GM12878 (cell line): ENCODE measurements at regions not wholly inside any gene's neighbourhood (a gene's known extent, or its start where the extent isn't known, plus 50 kb on each side); places are given as distances from the start of the nearest gene placed in this dataset.

Source experiments
- ATAC-seq: fragments of 200-7000 bp; cut with Tn5 transposase; 3 replicates; pipeline ENCODE4 v1.9.1; 2020; ENCODE audit warnings: mild to moderate bottlenecking, moderate library complexity
- BruUV-seq: library from RNA; stranded (reverse); fragments of 400-500 nt; replicated peaks from 2 replicates; lab custom pipeline; 2021; lab: Mats Ljungman, UMichigan
- CTCF ChIA-PET: fragments of 300-600 bp; sonication (Branson Sonifier 250); formaldehyde crosslinking; extraction: SDS; loops from one replicate; lab custom pipeline; 2021; ENCODE audit warnings: inconsistent platforms; lab: Yijun Ruan, JAX
- POLR2A ChIA-PET: fragments of 350-600 bp; formaldehyde crosslinking; extraction: SDS; loops from one replicate; lab custom pipeline; 2021; ENCODE audit warnings: inconsistent platforms; lab: Charles Lee
- RAD21 ChIA-PET: fragments of 300-600 bp; sonication (Branson Sonifier 250); formaldehyde crosslinking; loops from one replicate; lab custom pipeline; 2023; ENCODE audit warnings: antibody characterized with exemption; ENCODE audit not compliant: unreplicated experiment; lab: Charles Lee
- SMC1A ChIA-PET: fragments of 300-600 bp; sonication (Branson Sonifier 250); formaldehyde crosslinking; loops from one replicate; lab custom pipeline; 2023; ENCODE audit not compliant: unreplicated experiment, uncharacterized antibody; lab: Charles Lee
- DNase-seq: peaks from one replicate; pipeline ENCODE4 v3.0.0-alpha.2; 2011; ENCODE audit warnings: low read depth, low spot score
- FAIRE-seq: peaks from 3 replicates; lab custom pipeline; 2011; peaks lifted over from hg19 to GRCh38; lab: Jason Lieb, UNC
- H2AFZ ChIP-seq: 2 replicates; pipeline ENCODE4 v1.6.0; 2011; ENCODE audit warnings: low read depth, low read length, control low read depth; ENCODE audit not compliant: control insufficient read depth
- H3K27ac ChIP-seq: 2 replicates; pipeline ENCODE4 v1.5.1; 2011; ENCODE audit warnings: control low read depth; ENCODE audit not compliant: control insufficient read depth, insufficient read depth
- H3K27me3 ChIP-seq, 2 experiments: replicated peaks in 1 of 2; 2 replicates each; pipeline versions ENCODE4 v1.6.0 to v1.6.1; 2011; ENCODE audit warnings: low read length in 1 of 2; ENCODE audit not compliant: control insufficient read depth in 2 of 2, insufficient read depth in 2 of 2
- H3K36me3 ChIP-seq, 2 experiments: 2 replicates each; pipeline ENCODE4 v1.5.1; 2011; ENCODE audit warnings: low read length in 1 of 2; ENCODE audit not compliant: control insufficient read depth in 2 of 2, insufficient read depth in 2 of 2
- H3K4me1 ChIP-seq: 2 replicates; pipeline ENCODE4 v1.6.1; 2011; ENCODE audit warnings: mild to moderate bottlenecking, low read length, moderate library complexity, mixed read lengths; ENCODE audit not compliant: control insufficient read depth, insufficient read depth
- H3K4me2 ChIP-seq: 2 replicates; pipeline ENCODE4 v1.6.0; 2011; ENCODE audit warnings: control low read depth; ENCODE audit not compliant: control insufficient read depth, insufficient read depth
- H3K4me3 ChIP-seq: fragments of 200-600 bp; sonication (generic); 2 replicates; pipeline ENCODE4 v1.5.1; 2016
- H3K79me2 ChIP-seq: 2 replicates; pipeline ENCODE4 v1.6.0; 2011; ENCODE audit warnings: low read length; ENCODE audit not compliant: control insufficient read depth, insufficient read depth
- H3K9ac ChIP-seq: 2 replicates; pipeline ENCODE4 v1.8.0; 2011; ENCODE audit warnings: low read length, control low read depth, mixed read lengths; ENCODE audit not compliant: control insufficient read depth, insufficient read depth
- H3K9me3 ChIP-seq: replicated peaks from 3 replicates; pipeline ENCODE4 v1.5.1; 2011; ENCODE audit warnings: mild to moderate bottlenecking, low read length; ENCODE audit not compliant: control insufficient read depth, insufficient read depth
- H4K20me1 ChIP-seq: 2 replicates; pipeline ENCODE4 v1.6.0; 2011; ENCODE audit not compliant: control insufficient read depth, insufficient read depth
- LARP7 ChIP-seq: fragments of 450-650 bp; IDR thresholded peaks from 2 replicates; pipeline ENCODE4 v1.6.1; 2017; ENCODE audit warnings: mild to moderate bottlenecking
- MTA3 ChIP-seq: IDR thresholded peaks from 2 replicates; pipeline ENCODE4 v1.6.1; 2012; ENCODE audit warnings: low read length, inconsistent platforms, borderline replicate concordance
- NFIC ChIP-seq: IDR thresholded peaks from 2 replicates; pipeline ENCODE4 v1.6.1; 2012; ENCODE audit warnings: low read depth, mild to moderate bottlenecking, inconsistent platforms, low read length, moderate library complexity
- NFXL1 ChIP-seq: fragments of 450-650 bp; IDR thresholded peaks from 2 replicates; pipeline ENCODE4 v1.6.1; 2017; ENCODE audit warnings: antibody characterized with exemption, mild to moderate bottlenecking, borderline replicate concordance
- NR2C1 ChIP-seq: fragments of 450-650 bp; IDR thresholded peaks from 2 replicates; pipeline ENCODE4 v1.6.1; 2017; ENCODE audit warnings: antibody characterized with exemption, mild to moderate bottlenecking, moderate library complexity
- NR2F1 ChIP-seq: fragments of 450-650 bp; conservative IDR thresholded peaks from 2 replicates; pipeline ENCODE4 v1.6.1; 2017; ENCODE audit warnings: mild to moderate bottlenecking
- TARDBP ChIP-seq: IDR thresholded peaks from 2 replicates; pipeline ENCODE4 v1.6.1; 2016; ENCODE audit warnings: borderline replicate concordance
- WGBS: methylation state at CpG from one replicate; pipeline ENCODE4 v1.1.6; 2016; ENCODE audit warnings: low lambda C conversion rate; ENCODE audit not compliant: insufficient replicate concordance, insufficient coverage; ENCODE audit errors: missing lambda C conversion rate; 5-methylcytosine and 5-hydroxymethylcytosine counted together
- in situ Hi-C: fragments of 300-500 bp; cut with MboI; formaldehyde crosslinking; loops from 9 replicates; pipeline ENCODE4 v1.14.3; 2018; ENCODE audit warnings: mixed read lengths
- intact Hi-C: fragments of 100-400 bp; cut with micrococcal nuclease; formaldehyde crosslinking; loops from one replicate; pipeline ENCODE4 v1.14.2; 2022; ENCODE audit not compliant: unreplicated experiment
- TF ChIP-seq, protein P1 (sequence below): fragments of 150-350 bp; IDR thresholded peaks from 2 replicates; pipeline ENCODE4 v1.6.1; 2016; ENCODE audit warnings: low read depth, low read length
- TF ChIP-seq, protein P2 (sequence below), 3 experiments: IDR thresholded peaks in 2 of 3; conservative IDR thresholded peaks in 1 of 3; 2 replicates each; pipeline ENCODE4 v1.5.1; 2011; ENCODE audit warnings: low read depth in 3 of 3, low read length in 3 of 3, mild to moderate bottlenecking in 3 of 3, control low read depth in 2 of 3, moderate library complexity in 2 of 3, inconsistent platforms in 1 of 3, mixed read lengths in 1 of 3; ENCODE audit not compliant: control insufficient read depth in 2 of 3, insufficient read depth in 1 of 3; ENCODE audit errors: extremely low read depth in 1 of 3
- TF ChIP-seq, protein P3 (sequence below): fragments of 450-650 bp; IDR thresholded peaks from 2 replicates; pipeline ENCODE4 v1.6.1; 2018; ENCODE audit warnings: mild to moderate bottlenecking, low read depth, moderate library complexity; ENCODE audit not compliant: partially characterized antibody

DNA sequence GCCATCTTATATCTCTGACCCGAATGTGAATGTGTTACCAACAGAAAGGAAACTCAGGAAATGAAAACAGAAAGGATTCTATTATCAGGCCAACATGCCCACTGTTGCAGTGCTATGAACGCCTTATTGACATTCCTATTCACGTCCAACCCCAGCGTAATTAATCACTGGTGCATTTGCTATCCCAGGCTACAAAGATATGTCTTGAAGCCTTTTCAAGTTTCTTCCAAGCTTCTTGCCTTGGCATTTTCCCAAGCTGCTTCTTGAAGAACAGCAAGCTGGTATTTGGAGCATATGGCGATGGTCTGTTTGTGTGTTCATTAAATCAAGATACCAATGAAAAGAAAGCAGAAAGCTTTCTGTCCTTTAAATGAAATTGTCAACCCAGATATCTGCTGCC, 579.2 kb upstream of the ZNF462 start (continued):
- TF ChIP-seq, protein P1, sequence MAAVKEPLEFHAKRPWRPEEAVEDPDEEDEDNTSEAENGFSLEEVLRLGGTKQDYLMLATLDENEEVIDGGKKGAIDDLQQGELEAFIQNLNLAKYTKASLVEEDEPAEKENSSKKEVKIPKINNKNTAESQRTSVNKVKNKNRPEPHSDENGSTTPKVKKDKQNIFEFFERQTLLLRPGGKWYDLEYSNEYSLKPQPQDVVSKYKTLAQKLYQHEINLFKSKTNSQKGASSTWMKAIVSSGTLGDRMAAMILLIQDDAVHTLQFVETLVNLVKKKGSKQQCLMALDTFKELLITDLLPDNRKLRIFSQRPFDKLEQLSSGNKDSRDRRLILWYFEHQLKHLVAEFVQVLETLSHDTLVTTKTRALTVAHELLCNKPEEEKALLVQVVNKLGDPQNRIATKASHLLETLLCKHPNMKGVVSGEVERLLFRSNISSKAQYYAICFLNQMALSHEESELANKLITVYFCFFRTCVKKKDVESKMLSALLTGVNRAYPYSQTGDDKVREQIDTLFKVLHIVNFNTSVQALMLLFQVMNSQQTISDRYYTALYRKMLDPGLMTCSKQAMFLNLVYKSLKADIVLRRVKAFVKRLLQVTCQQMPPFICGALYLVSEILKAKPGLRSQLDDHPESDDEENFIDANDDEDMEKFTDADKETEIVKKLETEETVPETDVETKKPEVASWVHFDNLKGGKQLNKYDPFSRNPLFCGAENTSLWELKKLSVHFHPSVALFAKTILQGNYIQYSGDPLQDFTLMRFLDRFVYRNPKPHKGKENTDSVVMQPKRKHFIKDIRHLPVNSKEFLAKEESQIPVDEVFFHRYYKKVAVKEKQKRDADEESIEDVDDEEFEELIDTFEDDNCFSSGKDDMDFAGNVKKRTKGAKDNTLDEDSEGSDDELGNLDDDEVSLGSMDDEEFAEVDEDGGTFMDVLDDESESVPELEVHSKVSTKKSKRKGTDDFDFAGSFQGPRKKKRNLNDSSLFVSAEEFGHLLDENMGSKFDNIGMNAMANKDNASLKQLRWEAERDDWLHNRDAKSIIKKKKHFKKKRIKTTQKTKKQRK = no peak
- TF ChIP-seq NFIC (no peak), NFXL1 (no peak)

DNA sequence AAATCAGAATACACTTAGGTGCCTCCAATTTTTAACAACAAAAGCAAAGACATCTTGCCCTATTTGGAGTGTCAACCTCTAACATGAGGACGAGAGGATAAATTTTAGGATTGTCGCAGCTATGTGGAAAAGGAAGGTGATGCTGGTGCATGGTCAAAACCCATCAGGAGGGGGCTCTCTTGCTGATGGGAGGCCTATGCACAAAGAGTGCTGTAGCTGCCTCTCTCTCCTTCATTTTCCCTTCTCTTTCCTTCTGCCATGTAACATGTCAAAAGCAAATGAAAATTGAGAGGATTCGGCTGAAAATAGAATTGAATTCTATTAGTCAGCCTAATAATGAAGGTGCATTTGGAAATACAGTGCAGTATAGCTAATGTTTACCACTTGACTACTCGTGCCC, 578.7 kb upstream of the ZNF462 start:
- in situ Hi-C loops = no loop called here
- Histone ChIP-seq H3K4me1 (no peaks in the 10 kb centered on the region), H3K27me3 (no peaks in the 10 kb centered on the region), H3K4me2 (no peak overlapping the region), H3K4me3 (no peak overlapping the region), H2AFZ (no peak overlapping the region), H4K20me1 (no peaks in the 10 kb centered on the region), H3K27ac (no peak overlapping the region), H3K36me3 (no peaks in the 10 kb centered on the region), H3K79me2 (no peaks in the 10 kb centered on the region), H3K9ac (no peak overlapping the region), H3K9me3 (no peaks in the 10 kb centered on the region)
- SMC1A ChIA-PET = interaction anchor here (0.8 to 3.4 kb wide), 21 partner anchors 10 to 872 kb away, joined by 3 to 16 read pairs (median 4); partner anchors contain the start of gene ZNF462
- POLR2A ChIA-PET = no interaction called here
- BruUV-seq = no TSS peak
- ATAC-seq (peak; percentile 41; the same call in 1 of the 3 replicates), FAIRE-seq (no peak), DNase-seq (no peak)
- CTCF ChIA-PET = interaction anchor here (0.7 to 2.8 kb wide), 19 partner anchors 9 to 888 kb away, joined by 3 to 14 read pairs (median 5); no protein-coding TSS in a partner anchor
- RAD21 ChIA-PET = interaction anchor here (0.6 to 2.2 kb wide), 11 partner anchors 26 to 888 kb away, joined by 3 to 10 read pairs (median 3); no protein-coding TSS in a partner anchor
- 43% methylated on average over 4 of the region's 4 CpGs for WGBS
- intact Hi-C loops = loop anchor here (10.0 kb wide), 1 partner anchor 891 kb away; no protein-coding TSS in a partner anchor
- TF ChIP-seq, protein P2, sequence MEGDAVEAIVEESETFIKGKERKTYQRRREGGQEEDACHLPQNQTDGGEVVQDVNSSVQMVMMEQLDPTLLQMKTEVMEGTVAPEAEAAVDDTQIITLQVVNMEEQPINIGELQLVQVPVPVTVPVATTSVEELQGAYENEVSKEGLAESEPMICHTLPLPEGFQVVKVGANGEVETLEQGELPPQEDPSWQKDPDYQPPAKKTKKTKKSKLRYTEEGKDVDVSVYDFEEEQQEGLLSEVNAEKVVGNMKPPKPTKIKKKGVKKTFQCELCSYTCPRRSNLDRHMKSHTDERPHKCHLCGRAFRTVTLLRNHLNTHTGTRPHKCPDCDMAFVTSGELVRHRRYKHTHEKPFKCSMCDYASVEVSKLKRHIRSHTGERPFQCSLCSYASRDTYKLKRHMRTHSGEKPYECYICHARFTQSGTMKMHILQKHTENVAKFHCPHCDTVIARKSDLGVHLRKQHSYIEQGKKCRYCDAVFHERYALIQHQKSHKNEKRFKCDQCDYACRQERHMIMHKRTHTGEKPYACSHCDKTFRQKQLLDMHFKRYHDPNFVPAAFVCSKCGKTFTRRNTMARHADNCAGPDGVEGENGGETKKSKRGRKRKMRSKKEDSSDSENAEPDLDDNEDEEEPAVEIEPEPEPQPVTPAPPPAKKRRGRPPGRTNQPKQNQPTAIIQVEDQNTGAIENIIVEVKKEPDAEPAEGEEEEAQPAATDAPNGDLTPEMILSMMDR (IDR thresholded peaks at IDR 0.05 in 2 of 3, conservative IDR thresholded peaks at IDR 0.05 in 1 of 3; ENCODE audit: control insufficient read depth in 2 of 3, extremely low read depth in 1 of 3, insufficient read depth in 1 of 3, low read depth in 3 of 3, low read length in 3 of 3) = peak in 1 of 3 experiments; percentile 37; a peak in 1 of 6 replicates
- TF ChIP-seq, protein P3, sequence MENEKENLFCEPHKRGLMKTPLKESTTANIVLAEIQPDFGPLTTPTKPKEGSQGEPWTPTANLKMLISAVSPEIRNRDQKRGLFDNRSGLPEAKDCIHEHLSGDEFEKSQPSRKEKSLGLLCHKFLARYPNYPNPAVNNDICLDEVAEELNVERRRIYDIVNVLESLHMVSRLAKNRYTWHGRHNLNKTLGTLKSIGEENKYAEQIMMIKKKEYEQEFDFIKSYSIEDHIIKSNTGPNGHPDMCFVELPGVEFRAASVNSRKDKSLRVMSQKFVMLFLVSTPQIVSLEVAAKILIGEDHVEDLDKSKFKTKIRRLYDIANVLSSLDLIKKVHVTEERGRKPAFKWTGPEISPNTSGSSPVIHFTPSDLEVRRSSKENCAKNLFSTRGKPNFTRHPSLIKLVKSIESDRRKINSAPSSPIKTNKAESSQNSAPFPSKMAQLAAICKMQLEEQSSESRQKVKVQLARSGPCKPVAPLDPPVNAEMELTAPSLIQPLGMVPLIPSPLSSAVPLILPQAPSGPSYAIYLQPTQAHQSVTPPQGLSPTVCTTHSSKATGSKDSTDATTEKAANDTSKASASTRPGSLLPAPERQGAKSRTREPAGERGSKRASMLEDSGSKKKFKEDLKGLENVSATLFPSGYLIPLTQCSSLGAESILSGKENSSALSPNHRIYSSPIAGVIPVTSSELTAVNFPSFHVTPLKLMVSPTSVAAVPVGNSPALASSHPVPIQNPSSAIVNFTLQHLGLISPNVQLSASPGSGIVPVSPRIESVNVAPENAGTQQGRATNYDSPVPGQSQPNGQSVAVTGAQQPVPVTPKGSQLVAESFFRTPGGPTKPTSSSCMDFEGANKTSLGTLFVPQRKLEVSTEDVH = no peak
- TF ChIP-seq LARP7 (no peak), NR2C1 (no peak), MTA3 (no peak), TARDBP (no peak), NR2F1 (no peak)
